Adrenal gland (tissue), 9 donors: ENCODE measurements at regions not wholly inside any gene's neighbourhood (a gene's known extent, or its start where the extent isn't known, plus 50 kb on each side); places are given as distances from the start of the nearest gene placed in this dataset.

ENCODE experiments used
- DNase-seq, 7 donors: peaks; one replicate each; pipeline ENCODE4 v3.0.0-alpha.2; 2019 to 2020
- H3K27ac ChIP-seq, 5 donors: fragments of 200-600 bp; sonication (generic) in 4 of 5; 1 replicate in 3 of 5; 2 replicates in 2 of 5; pipeline versions ENCODE4 v1.5.1 to v1.8.0; 2016 to 2020; ENCODE audit warnings: mild to moderate bottlenecking in 1 of 5
- H3K27me3 ChIP-seq: fragments of 200-600 bp; 2 replicates; pipeline ENCODE4 v1.8.0; 2021
- H3K36me3 ChIP-seq, 2 donors: fragments of 200-600 bp; replicated peaks in 1 of 2; 1 replicate in 1 of 2; 2 replicates in 1 of 2; pipeline versions ENCODE4 v1.5.1 to v1.8.0; 2018 to 2022
- H3K4me1 ChIP-seq, 2 donors: fragments of 200-600 bp; replicated peaks in 1 of 2; 1 replicate in 1 of 2; 2 replicates in 1 of 2; pipeline versions ENCODE4 v1.5.1 to v1.8.0; 2018 to 2021
- H3K4me3 ChIP-seq, 4 donors: fragments of 200-600 bp; sonication (generic) in 3 of 4; one replicate each; pipeline ENCODE4 v1.5.1; 2016 to 2018
- H3K9me3 ChIP-seq, 3 donors: fragments of 200-600 bp; sonication (generic) in 1 of 3; replicated peaks in 1 of 3; 1 replicate in 2 of 3; 2 replicates in 1 of 3; pipeline versions ENCODE4 v1.5.1 to v1.8.0; 2016 to 2021
- CTCF ChIP-seq, 6 experiments: fragments of 450-650 bp in 4 of 6; fragments of 200-600 bp in 2 of 6; sonication (generic) in 1 of 6; IDR thresholded peaks; 1 replicate in 5 of 6; 2 replicates in 1 of 6; pipeline versions ENCODE4 v1.5.1 to v1.8.0; 2016 to 2021; ENCODE audit warnings: antibody characterized with exemption in 6 of 6, mild to moderate bottlenecking in 2 of 6, moderate library complexity in 1 of 6
- POLR2A ChIP-seq, 2 donors: fragments of 450-650 bp; IDR thresholded peaks; one replicate each; pipeline ENCODE4 v1.6.1; 2017; ENCODE audit warnings: antibody characterized with exemption in 2 of 2, mild to moderate bottlenecking in 2 of 2, moderate library complexity in 1 of 2
- WGBS, 4 donors: extraction: QIAGEN DNeasy Blood & Tissue Kit in 2 of 4; methylation state at CpG; one replicate each; pipeline versions ENCODE4 v1.1.5 to v1.1.7; 2013 to 2017; 5-methylcytosine and 5-hydroxymethylcytosine counted together
- intact Hi-C, 2 donors: fragments of 100-400 bp; cut with DNase I; formaldehyde crosslinking; loops; one replicate each; pipeline versions ENCODE4 v1.14.1 to v1.15.0; 2022 to 2023
- donor health status: healthy with polysubstance abuse.
- donor health status: Bipolar disorder and iron deficiency.
- donor health status: DM: yes; HTN: yes; CAD: no.
- donor health status: DM: no; HTN: no; CAD: no.
- donor health status: DM: no; HTN: no; CAD: no.

GRCh38 chr11:39674761-39675160, 1784.7 kb downstream of the LRRC4C start:
- intact Hi-C loops: no loop called here
- 58 to 65% (median 64%) methylated on average over 2 of the region's 2 CpGs for WGBS, 4 donors
- H3K4me1 ChIP-seq: no peaks in the 10 kb centered on the region
- no peaks in the 10 kb centered on the region for H3K36me3 ChIP-seq
- no peak for TF ChIP-seq CTCF (IDR thresholded peaks at IDR 0.05)
- TF ChIP-seq POLR2A (IDR thresholded peaks at IDR 0.05): no peak
- H3K27ac ChIP-seq: no peak overlapping the region
- H3K4me3 ChIP-seq: no peak overlapping the region
- H3K27me3 ChIP-seq: no peaks in the 10 kb centered on the region
- no peak for DNase-seq
- no peaks in the 10 kb centered on the region for H3K9me3 ChIP-seq

DNA sequence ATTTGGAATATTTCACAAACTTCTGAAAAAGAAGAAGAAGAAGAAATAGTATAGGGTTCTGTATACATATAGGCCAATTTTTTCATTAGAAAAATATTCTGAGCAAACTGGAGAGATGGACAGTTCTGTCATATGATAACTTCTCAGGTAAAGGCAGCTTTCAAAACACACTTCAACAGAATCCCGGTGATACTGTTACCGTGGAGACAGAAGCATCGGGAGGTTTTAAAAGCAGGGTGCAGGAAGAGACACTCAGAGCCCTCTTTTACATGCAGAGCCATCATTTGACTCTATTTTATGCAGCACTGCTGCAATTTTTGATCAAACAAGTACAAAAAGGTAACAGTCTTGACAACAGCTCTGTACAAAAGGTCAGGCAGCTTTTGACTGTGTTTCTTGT, 1785.4 kb downstream of the LRRC4C start:
- H3K4me3 ChIP-seq: no peak overlapping the region
- intact Hi-C loops: no loop called here
- H3K4me1 ChIP-seq: no peaks in the 10 kb centered on the region
- WGBS, 4 donors: 71 to 79% (median 75%) methylated on average over 3 of the region's 3 CpGs
- H3K27ac ChIP-seq: no peak overlapping the region
- TF ChIP-seq POLR2A (IDR thresholded peaks at IDR 0.05): no peak
- no peak for TF ChIP-seq CTCF (IDR thresholded peaks at IDR 0.05)
- H3K36me3 ChIP-seq: no peaks in the 10 kb centered on the region
- DNase-seq: no peak
- no peaks in the 10 kb centered on the region for H3K27me3 ChIP-seq
- H3K9me3 ChIP-seq: no peaks in the 10 kb centered on the region

GRCh38 chr11:39668640-39669039, 1790.8 kb downstream of the LRRC4C start:
- intact Hi-C loops: no loop called here
- Histone ChIP-seq H3K4me1 (no peaks in the 10 kb centered on the region), H3K36me3 (no peaks in the 10 kb centered on the region), H3K4me3 (no peak overlapping the region), H3K27ac (no peak overlapping the region), H3K27me3 (no peaks in the 10 kb centered on the region), H3K9me3 (no peaks in the 10 kb centered on the region)
- DNase-seq: no peak
- no peak for TF ChIP-seq POLR2A (IDR thresholded peaks at IDR 0.05)
- TF ChIP-seq CTCF (IDR thresholded peaks at IDR 0.05): no peak
- WGBS, 4 donors: 56 to 70% (median 60%) methylated on average over 4 of the region's 4 CpGs

GRCh38 chr11:39664023-39664422, 1795.4 kb downstream of the LRRC4C start:
- WGBS, 4 donors: 80 to 92% (median 84%) methylated on average over 1 to 6 of the region's 6 CpGs
- Histone ChIP-seq H3K27me3 (no peaks in the 10 kb centered on the region), H3K36me3 (no peaks in the 10 kb centered on the region), H3K27ac (no peak overlapping the region), H3K4me1 (no peaks in the 10 kb centered on the region), H3K9me3 (no peaks in the 10 kb centered on the region), H3K4me3 (no peak overlapping the region)
- TF ChIP-seq POLR2A (IDR thresholded peaks at IDR 0.05) (no peak), CTCF (IDR thresholded peaks at IDR 0.05) (no peak)
- intact Hi-C loops: no loop called here
- DNase-seq: no peak
